Neural cell (in vitro differentiated cells): ENCODE measurements at regions not wholly inside any gene's neighbourhood (a gene's known extent, or its start where the extent isn't known, plus 50 kb on each side); places are given as distances from the start of the nearest gene placed in this dataset.

Experiments
- H2AFZ ChIP-seq: fragments of 200-600, 300-800 bp; sonication (generic), shearing (Covaris generic); 2 replicates; pipeline ENCODE4 v1.6.0; 2014; ENCODE audit warnings: low read depth, mild to moderate bottlenecking, antibody characterized with exemption, low read length, moderate library complexity
- H3F3A ChIP-seq: fragments of 200-600 bp; shearing (Covaris generic); 2 replicates; pipeline ENCODE4 v1.6.1; 2016; ENCODE audit warnings: mild to moderate bottlenecking, moderate library complexity, mixed read lengths, antibody characterized with exemption, low read length; ENCODE audit not compliant: insufficient read depth, poor library complexity, severe bottlenecking
- H3K27ac ChIP-seq: fragments of 200-600, 300-800 bp; sonication (generic), shearing (Covaris generic); 2 replicates; pipeline ENCODE4 v1.5.1; 2014; ENCODE audit warnings: mild to moderate bottlenecking, low read length, moderate library complexity
- H3K27me3 ChIP-seq: fragments of 300-800, 200-600 bp; sonication (generic), shearing (Covaris generic); 2 replicates; pipeline ENCODE4 v1.6.0; 2014; ENCODE audit warnings: mild to moderate bottlenecking, low read depth, low read length, moderate library complexity; ENCODE audit not compliant: insufficient read depth
- H3K36me3 ChIP-seq: fragments of 300-800, 200-600 bp; sonication (generic), shearing (Covaris generic); 2 replicates; pipeline ENCODE4 v1.5.1; 2014; ENCODE audit warnings: mild to moderate bottlenecking, antibody characterized with exemption, low read length, moderate library complexity; ENCODE audit not compliant: insufficient read depth
- H3K4me2 ChIP-seq: fragments of 300-800, 200-600 bp; sonication (generic), shearing (Covaris generic); 2 replicates; pipeline ENCODE4 v1.6.0; 2014; ENCODE audit warnings: mild to moderate bottlenecking, low read length
- H3K4me3 ChIP-seq: fragments of 300-800, 200-600 bp; sonication (generic), shearing (Covaris generic); 2 replicates; pipeline ENCODE4 v1.5.1; 2014; ENCODE audit warnings: mild to moderate bottlenecking, low read length, moderate library complexity
- H3K79me2 ChIP-seq: fragments of 200-600 bp; shearing (Covaris generic); replicated peaks from 2 replicates; pipeline ENCODE4 v1.6.0; 2014; ENCODE audit warnings: mild to moderate bottlenecking, low read length, moderate library complexity; ENCODE audit not compliant: insufficient read depth
- H3K9ac ChIP-seq: fragments of 300-800, 200-600 bp; sonication (generic), shearing (Covaris generic); 2 replicates; pipeline ENCODE4 v1.6.1; 2016; ENCODE audit warnings: mild to moderate bottlenecking, low read length, mixed read lengths
- H3K9me2 ChIP-seq: fragments of 200-600 bp; shearing (Covaris generic); 2 replicates; pipeline ENCODE4 v1.6.1; 2016; ENCODE audit warnings: mild to moderate bottlenecking, low read length, mixed read lengths; ENCODE audit not compliant: insufficient read depth
- H3K9me3 ChIP-seq: fragments of 200-600, 300-800 bp; sonication (generic), shearing (Covaris generic); 2 replicates; pipeline ENCODE4 v1.6.1; 2016; ENCODE audit warnings: mild to moderate bottlenecking, mixed run types, low read length, moderate library complexity, mixed read lengths
- H4K20me1 ChIP-seq: fragments of 200-600 bp; shearing (Covaris generic); 2 replicates; pipeline ENCODE4 v1.6.1; 2016; ENCODE audit warnings: mild to moderate bottlenecking, mixed run types; ENCODE audit not compliant: insufficient read depth
- EP300 ChIP-seq: fragments of 450-650 bp; conservative IDR thresholded peaks from 2 replicates; pipeline ENCODE4 v1.6.1; 2014; ENCODE audit warnings: antibody characterized with exemption, mild to moderate bottlenecking, moderate library complexity; ENCODE audit not compliant: poor library complexity, severe bottlenecking
- EZH2 ChIP-seq: fragments of 200-600, 300-800 bp; shearing (Covaris generic), sonication (generic); IDR thresholded peaks from 2 replicates; pipeline ENCODE4 v1.6.1; 2014; ENCODE audit warnings: antibody characterized with exemption, low read length, borderline replicate concordance, mild to moderate bottlenecking; ENCODE audit not compliant: insufficient read depth, poor library complexity, severe bottlenecking
- MXI1 ChIP-seq: fragments of 450-650 bp; conservative IDR thresholded peaks from 2 replicates; pipeline ENCODE4 v1.6.1; 2014; ENCODE audit warnings: antibody characterized with exemption, mild to moderate bottlenecking; ENCODE audit not compliant: poor library complexity, severe bottlenecking
- POLR2AphosphoS5 ChIP-seq: IDR thresholded peaks from 2 replicates; pipeline ENCODE4 v1.6.1; 2012
- RAD21 ChIP-seq: fragments of 450-650 bp; conservative IDR thresholded peaks from 2 replicates; pipeline ENCODE4 v1.6.1; 2014; ENCODE audit warnings: antibody characterized with exemption, mild to moderate bottlenecking, moderate library complexity
- SMC3 ChIP-seq: fragments of 450-650 bp; conservative IDR thresholded peaks from 2 replicates; pipeline ENCODE4 v1.6.1; 2014; ENCODE audit warnings: antibody characterized with exemption, mild to moderate bottlenecking, moderate library complexity; ENCODE audit not compliant: poor library complexity
- TAF1 ChIP-seq: IDR thresholded peaks from 2 replicates; pipeline ENCODE4 v1.6.1; 2012; ENCODE audit warnings: low read depth
- TF ChIP-seq, protein P1 (sequence below): IDR thresholded peaks from 2 replicates; pipeline ENCODE4 v1.6.1; 2012; ENCODE audit warnings: borderline replicate concordance
- TF ChIP-seq, protein P2 (sequence below): fragments of 450-650 bp; IDR thresholded peaks from 2 replicates; pipeline ENCODE4 v1.5.1; 2014; ENCODE audit warnings: antibody characterized with exemption, mild to moderate bottlenecking, moderate library complexity; ENCODE audit not compliant: poor library complexity, severe bottlenecking

DNA sequence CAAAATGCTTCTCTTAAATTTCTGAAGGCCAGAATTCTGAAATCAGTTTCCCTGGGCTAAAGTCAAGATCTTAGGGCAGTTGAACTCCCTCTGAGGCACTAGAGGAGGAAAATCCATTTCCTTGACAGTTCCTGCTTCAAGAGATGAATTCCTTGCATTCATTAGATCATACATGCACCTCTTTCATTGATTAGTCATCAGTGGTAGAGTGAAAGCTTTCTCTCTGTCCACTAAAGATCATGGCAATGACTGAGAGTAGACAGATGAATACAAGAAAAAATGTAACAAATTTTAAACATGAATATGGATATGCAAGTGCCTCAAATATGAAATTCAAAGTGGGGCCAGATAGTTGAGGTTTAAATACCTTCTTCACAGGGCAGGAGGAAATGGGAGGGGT lies 693.4 kb upstream of the TMEFF2 start:
- no peak overlapping the region for H3K27ac ChIP-seq

DNA sequence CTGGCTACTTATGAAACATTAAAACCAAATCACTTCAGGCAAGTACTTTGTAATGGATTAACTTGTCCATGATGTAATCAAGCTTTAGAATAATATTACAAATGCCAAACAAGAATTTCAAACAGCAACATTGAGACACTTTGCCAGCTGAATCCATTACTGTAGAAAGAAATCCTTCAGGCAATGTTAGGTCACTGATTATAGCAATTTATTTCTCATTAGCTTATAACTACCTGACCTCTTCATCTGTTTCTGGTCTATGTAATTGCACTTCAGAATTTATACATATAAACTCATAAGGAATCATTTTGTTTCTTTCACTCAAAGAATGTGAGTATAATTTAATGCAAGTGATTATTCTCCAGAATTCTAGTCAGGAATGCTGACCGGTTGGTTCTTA lies 692.6 kb upstream of the TMEFF2 start:
- H3K4me3 ChIP-seq = no peak overlapping the region
- no peak overlapping the region for H2AFZ ChIP-seq
- no peaks in the 10 kb centered on the region for H3K36me3 ChIP-seq
- no peaks in the 10 kb centered on the region for H3F3A ChIP-seq
- no peaks in the 10 kb centered on the region for H3K27me3 ChIP-seq
- no peaks in the 10 kb centered on the region for H3K79me2 ChIP-seq
- H3K4me2 ChIP-seq = no peak overlapping the region
- no peaks in the 10 kb centered on the region for H3K9me3 ChIP-seq
- no peak for TF ChIP-seq MXI1
- TF ChIP-seq TAF1 = no peak
- no peak for TF ChIP-seq EP300
- TF ChIP-seq SMC3 = no peak
- TF ChIP-seq, protein P1, sequence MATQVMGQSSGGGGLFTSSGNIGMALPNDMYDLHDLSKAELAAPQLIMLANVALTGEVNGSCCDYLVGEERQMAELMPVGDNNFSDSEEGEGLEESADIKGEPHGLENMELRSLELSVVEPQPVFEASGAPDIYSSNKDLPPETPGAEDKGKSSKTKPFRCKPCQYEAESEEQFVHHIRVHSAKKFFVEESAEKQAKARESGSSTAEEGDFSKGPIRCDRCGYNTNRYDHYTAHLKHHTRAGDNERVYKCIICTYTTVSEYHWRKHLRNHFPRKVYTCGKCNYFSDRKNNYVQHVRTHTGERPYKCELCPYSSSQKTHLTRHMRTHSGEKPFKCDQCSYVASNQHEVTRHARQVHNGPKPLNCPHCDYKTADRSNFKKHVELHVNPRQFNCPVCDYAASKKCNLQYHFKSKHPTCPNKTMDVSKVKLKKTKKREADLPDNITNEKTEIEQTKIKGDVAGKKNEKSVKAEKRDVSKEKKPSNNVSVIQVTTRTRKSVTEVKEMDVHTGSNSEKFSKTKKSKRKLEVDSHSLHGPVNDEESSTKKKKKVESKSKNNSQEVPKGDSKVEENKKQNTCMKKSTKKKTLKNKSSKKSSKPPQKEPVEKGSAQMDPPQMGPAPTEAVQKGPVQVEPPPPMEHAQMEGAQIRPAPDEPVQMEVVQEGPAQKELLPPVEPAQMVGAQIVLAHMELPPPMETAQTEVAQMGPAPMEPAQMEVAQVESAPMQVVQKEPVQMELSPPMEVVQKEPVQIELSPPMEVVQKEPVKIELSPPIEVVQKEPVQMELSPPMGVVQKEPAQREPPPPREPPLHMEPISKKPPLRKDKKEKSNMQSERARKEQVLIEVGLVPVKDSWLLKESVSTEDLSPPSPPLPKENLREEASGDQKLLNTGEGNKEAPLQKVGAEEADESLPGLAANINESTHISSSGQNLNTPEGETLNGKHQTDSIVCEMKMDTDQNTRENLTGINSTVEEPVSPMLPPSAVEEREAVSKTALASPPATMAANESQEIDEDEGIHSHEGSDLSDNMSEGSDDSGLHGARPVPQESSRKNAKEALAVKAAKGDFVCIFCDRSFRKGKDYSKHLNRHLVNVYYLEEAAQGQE = no peak
- TF ChIP-seq POLR2AphosphoS5 = no peak
- TF ChIP-seq, protein P2, sequence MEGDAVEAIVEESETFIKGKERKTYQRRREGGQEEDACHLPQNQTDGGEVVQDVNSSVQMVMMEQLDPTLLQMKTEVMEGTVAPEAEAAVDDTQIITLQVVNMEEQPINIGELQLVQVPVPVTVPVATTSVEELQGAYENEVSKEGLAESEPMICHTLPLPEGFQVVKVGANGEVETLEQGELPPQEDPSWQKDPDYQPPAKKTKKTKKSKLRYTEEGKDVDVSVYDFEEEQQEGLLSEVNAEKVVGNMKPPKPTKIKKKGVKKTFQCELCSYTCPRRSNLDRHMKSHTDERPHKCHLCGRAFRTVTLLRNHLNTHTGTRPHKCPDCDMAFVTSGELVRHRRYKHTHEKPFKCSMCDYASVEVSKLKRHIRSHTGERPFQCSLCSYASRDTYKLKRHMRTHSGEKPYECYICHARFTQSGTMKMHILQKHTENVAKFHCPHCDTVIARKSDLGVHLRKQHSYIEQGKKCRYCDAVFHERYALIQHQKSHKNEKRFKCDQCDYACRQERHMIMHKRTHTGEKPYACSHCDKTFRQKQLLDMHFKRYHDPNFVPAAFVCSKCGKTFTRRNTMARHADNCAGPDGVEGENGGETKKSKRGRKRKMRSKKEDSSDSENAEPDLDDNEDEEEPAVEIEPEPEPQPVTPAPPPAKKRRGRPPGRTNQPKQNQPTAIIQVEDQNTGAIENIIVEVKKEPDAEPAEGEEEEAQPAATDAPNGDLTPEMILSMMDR = no peak
- no peak for TF ChIP-seq EZH2
- TF ChIP-seq RAD21 = no peak
- no peaks in the 10 kb centered on the region for H3K9me2 ChIP-seq
- no peak overlapping the region for H3K9ac ChIP-seq
- H4K20me1 ChIP-seq = no peaks in the 10 kb centered on the region
- H3K27ac ChIP-seq = no peak overlapping the region

More for the DNA sequence above, 693.4 kb upstream of the TMEFF2 start:
- H2AFZ ChIP-seq = no peak overlapping the region
- TF ChIP-seq POLR2AphosphoS5 = no peak
- TF ChIP-seq EZH2 = no peak
- TF ChIP-seq, protein P2 = no peak
- TF ChIP-seq RAD21 = no peak
- no peak for TF ChIP-seq SMC3
- no peak for TF ChIP-seq TAF1
- TF ChIP-seq EP300 = no peak
- TF ChIP-seq MXI1 = no peak
- TF ChIP-seq, protein P1 = no peak
- no peaks in the 10 kb centered on the region for H4K20me1 ChIP-seq
- no peaks in the 10 kb centered on the region for H3K9me3 ChIP-seq
- H3K9me2 ChIP-seq = no peaks in the 10 kb centered on the region
- no peak overlapping the region for H3K9ac ChIP-seq
- no peak overlapping the region for H3K4me3 ChIP-seq
- H3K4me2 ChIP-seq = no peak overlapping the region
- no peaks in the 10 kb centered on the region for H3F3A ChIP-seq
- no peaks in the 10 kb centered on the region for H3K79me2 ChIP-seq
- no peaks in the 10 kb centered on the region for H3K36me3 ChIP-seq
- no peaks in the 10 kb centered on the region for H3K27me3 ChIP-seq
